H1 (cell line): ENCODE measurements at regions not wholly inside any gene's neighbourhood (a gene's known extent, or its start where the extent isn't known, plus 50 kb on each side); places are given as distances from the start of the nearest gene placed in this dataset.

Experiments
- CTCF ChIA-PET: fragments of 300-600 bp; sonication (Branson Sonifier 250); formaldehyde crosslinking; loops from one replicate; lab custom pipeline; 2021; ENCODE audit not compliant: partially characterized antibody; lab: Charles Lee
- POLR2A ChIA-PET: fragments of 300-600 bp; sonication (Branson Sonifier 250); formaldehyde crosslinking; loops from one replicate; lab custom pipeline; 2021; ENCODE audit warnings: inconsistent platforms; ENCODE audit not compliant: partially characterized antibody; lab: Charles Lee
- DNase-seq, 2 experiments: peaks; one replicate each; pipeline versions ENCODE4 v3.0.0 to v3.0.0-alpha.2; 2010 to 2022; ENCODE audit warnings: low spot score in 2 of 2, low read depth in 1 of 2, mixed read lengths in 1 of 2
- FAIRE-seq: peaks from 2 replicates; lab custom pipeline; 2011; peaks lifted over from hg19 to GRCh38; lab: Jason Lieb, UNC
- H2AFZ ChIP-seq: 2 replicates; pipeline ENCODE4 v1.8.1; 2012; ENCODE audit warnings: low read length, inconsistent platforms
- H2AK5ac ChIP-seq: 2 replicates; pipeline ENCODE4 v1.6.1; 2013; ENCODE audit warnings: low read depth, low read length
- H2BK120ac ChIP-seq: replicated peaks from 2 replicates; pipeline ENCODE3; 2013; ENCODE audit warnings: low read depth, low read length, inconsistent platforms
- H2BK12ac ChIP-seq: 2 replicates; pipeline ENCODE4 v1.6.1; 2013; ENCODE audit warnings: low read depth, low read length
- H2BK15ac ChIP-seq: 2 replicates; pipeline ENCODE4 v1.6.1; 2013; ENCODE audit warnings: low read length
- H2BK20ac ChIP-seq: 2 replicates; pipeline ENCODE4 v1.6.1; 2013; ENCODE audit warnings: low read length
- H2BK5ac ChIP-seq: 2 replicates; pipeline ENCODE4 v1.6.1; 2013; ENCODE audit warnings: low read depth, low read length
- H3K14ac ChIP-seq: 2 replicates; pipeline ENCODE4 v1.6.1; 2013; ENCODE audit warnings: inconsistent platforms; ENCODE audit not compliant: insufficient read length
- H3K18ac ChIP-seq: 2 replicates; pipeline ENCODE4 v1.6.1; 2013; ENCODE audit warnings: low read length; ENCODE audit errors: extremely low read depth
- H3K23ac ChIP-seq: 2 replicates; pipeline ENCODE4 v1.6.1; 2013; ENCODE audit warnings: inconsistent platforms; ENCODE audit not compliant: insufficient read length
- H3K23me2 ChIP-seq: 2 replicates; pipeline ENCODE4 v1.6.1; 2013; ENCODE audit warnings: low read depth, low read length
- H3K27ac ChIP-seq: 2 replicates; pipeline ENCODE4 v1.6.1; 2011; ENCODE audit warnings: low read depth, low read length, inconsistent platforms
- H3K27me3 ChIP-seq, 4 experiments: replicated peaks in 1 of 4; 1 replicate in 1 of 4; 2 replicates in 3 of 4; pipeline versions ENCODE4 v1.6.1 to v1.8.1; 2011 to 2013; ENCODE audit warnings: low read length in 3 of 4, mild to moderate bottlenecking in 3 of 4, inconsistent platforms in 2 of 4, mixed read lengths in 2 of 4, moderate library complexity in 1 of 4; ENCODE audit not compliant: control insufficient read depth in 3 of 4, insufficient read depth in 3 of 4; ENCODE audit errors: extremely low read depth in 1 of 4
- H3K36me3 ChIP-seq, 4 experiments: 2 replicates each; pipeline versions ENCODE4 v1.6.1 to v1.8.1; 2011 to 2013; ENCODE audit warnings: mild to moderate bottlenecking in 4 of 4, low read length in 3 of 4, moderate library complexity in 2 of 4, control low read depth in 1 of 4, inconsistent platforms in 1 of 4; ENCODE audit not compliant: insufficient read depth in 4 of 4, control insufficient read depth in 2 of 4
- H3K4ac ChIP-seq: replicated peaks from 2 replicates; pipeline ENCODE3; 2013; ENCODE audit warnings: low read length, low read depth, mixed read lengths, inconsistent platforms; ENCODE audit not compliant: insufficient read length
- H3K4me1 ChIP-seq, 4 experiments: replicated peaks in 1 of 4; 1 replicate in 1 of 4; 2 replicates in 3 of 4; pipeline versions ENCODE4 v1.6.1 to v1.8.1; 2011 to 2013; ENCODE audit warnings: low read length in 3 of 4, inconsistent platforms in 2 of 4, mixed read lengths in 1 of 4; ENCODE audit not compliant: insufficient read depth in 4 of 4, control insufficient read depth in 3 of 4
- H3K4me2 ChIP-seq, 2 experiments: 2 replicates each; pipeline versions ENCODE4 v1.6.1 to v1.8.1; 2011 to 2013; ENCODE audit warnings: low read depth in 2 of 2, low read length in 2 of 2, control low read depth in 1 of 2, inconsistent platforms in 1 of 2, mild to moderate bottlenecking in 1 of 2; ENCODE audit not compliant: insufficient read depth in 1 of 2
- H3K4me3 ChIP-seq, 4 experiments: fragments of 200-600, 300-600 bp in 1 of 4; sonication (generic), shearing (Covaris generic), sonication (Bioruptor Twin) in 1 of 4; 2 replicates each; pipeline versions ENCODE4 v1.5.1 to v1.8.1; 2011 to 2016; ENCODE audit warnings: low read length in 4 of 4, low read depth in 3 of 4, control low read depth in 2 of 4, inconsistent platforms in 2 of 4, mild to moderate bottlenecking in 2 of 4, mixed read lengths in 1 of 4, moderate library complexity in 1 of 4; ENCODE audit not compliant: insufficient read depth in 2 of 4; ENCODE audit errors: extremely low read depth in 1 of 4
- H3K56ac ChIP-seq: replicated peaks from 2 replicates; pipeline ENCODE3; 2013; ENCODE audit warnings: low read depth, mild to moderate bottlenecking, mixed read lengths, low read length, inconsistent platforms; ENCODE audit not compliant: insufficient read length
- H3K79me1 ChIP-seq: 2 replicates; pipeline ENCODE4 v1.6.1; 2013; ENCODE audit warnings: low read depth, low read length, control low read depth
- H3K79me2 ChIP-seq, 2 experiments: 2 replicates each; pipeline versions ENCODE4 v1.6.1 to v1.8.1; 2012 to 2013; ENCODE audit warnings: low read length in 2 of 2, mild to moderate bottlenecking in 2 of 2, inconsistent platforms in 1 of 2; ENCODE audit not compliant: insufficient read depth in 2 of 2, control insufficient read depth in 1 of 2
- H3K9ac ChIP-seq, 4 experiments: replicated peaks in 1 of 4; 1 replicate in 1 of 4; 2 replicates in 3 of 4; pipeline versions ENCODE4 v1.6.1 to v1.8.1; 2011 to 2013; ENCODE audit warnings: low read depth in 3 of 4, low read length in 3 of 4, control low read depth in 2 of 4, mild to moderate bottlenecking in 2 of 4, moderate library complexity in 2 of 4, inconsistent platforms in 1 of 4; ENCODE audit errors: extremely low read depth in 1 of 4
- H3K9me3 ChIP-seq, 2 experiments: 2 replicates each; pipeline versions ENCODE4 v1.6.1 to v1.8.1; 2012 to 2013; ENCODE audit warnings: mild to moderate bottlenecking in 2 of 2, moderate library complexity in 2 of 2, control low read depth in 1 of 2, inconsistent platforms in 1 of 2, low read depth in 1 of 2, low read length in 1 of 2, mixed read lengths in 1 of 2; ENCODE audit not compliant: insufficient read depth in 2 of 2
- H4K20me1 ChIP-seq, 2 experiments: replicated peaks in 1 of 2; 2 replicates each; pipeline versions ENCODE3 to v1.8.1; 2011 to 2013; ENCODE audit warnings: inconsistent platforms in 2 of 2, low read length in 2 of 2, mild to moderate bottlenecking in 1 of 2; ENCODE audit not compliant: insufficient read depth in 2 of 2, control insufficient read depth in 1 of 2
- H4K5ac ChIP-seq: 2 replicates; pipeline ENCODE4 v1.6.1; 2013; ENCODE audit warnings: low read length, low read depth, mixed read lengths, inconsistent platforms; ENCODE audit not compliant: insufficient read length
- H4K8ac ChIP-seq: 2 replicates; pipeline ENCODE4 v1.8.0; 2013; ENCODE audit warnings: mild to moderate bottlenecking, moderate library complexity, low read length, inconsistent platforms; ENCODE audit not compliant: insufficient read depth; ENCODE audit errors: extremely low read depth
- H4K91ac ChIP-seq: replicated peaks from 2 replicates; pipeline ENCODE3; 2013; ENCODE audit warnings: low read length, mixed read lengths, inconsistent platforms; ENCODE audit not compliant: insufficient read length
- CEBPB ChIP-seq: IDR thresholded peaks from 2 replicates; pipeline ENCODE4 v1.6.1; 2012; ENCODE audit warnings: low read depth, low read length
- POLR2AphosphoS5 ChIP-seq: IDR thresholded peaks from 2 replicates; pipeline ENCODE4 v1.6.1; 2011; ENCODE audit warnings: low read depth, low read length
- RFX5 ChIP-seq: IDR thresholded peaks from 2 replicates; pipeline ENCODE4 v1.6.1; 2011; ENCODE audit warnings: low read depth, low read length, improper control_type of control experiment, borderline replicate concordance
- RXRA ChIP-seq: IDR thresholded peaks from 2 replicates; pipeline ENCODE4 v1.6.1; 2011; ENCODE audit warnings: low read depth, mild to moderate bottlenecking, low read length, moderate library complexity; ENCODE audit not compliant: insufficient read depth
- TAF7 ChIP-seq: optimal IDR thresholded peaks from 2 replicates; pipeline ENCODE3; 2011; ENCODE audit warnings: low read depth, mild to moderate bottlenecking, inconsistent platforms, low read length, moderate library complexity, borderline replicate concordance

- Histone ChIP-seq H3K4me3 (no peak overlapping the region), H3K9me3 (no peaks in the 10 kb centered on the region), H4K20me1 (no peaks in the 10 kb centered on the region), H3K4ac (no peak overlapping the region), H2BK120ac (no peak overlapping the region), H3K79me1 (no peaks in the 10 kb centered on the region), H2AFZ (no peak overlapping the region), H3K27me3 (peaks cover 0 to 2% (median 0%) of the 10 kb centered on the region in 4 experiments; a peak in 1 of 7 replicates), H2BK20ac (no peak overlapping the region), H3K23me2 (no peaks in the 10 kb centered on the region), H3K23ac (no peak overlapping the region), H3K18ac (no peak overlapping the region), H4K5ac (no peak overlapping the region), H2AK5ac (no peak overlapping the region), H4K8ac (no peak overlapping the region), H3K9ac (no peak overlapping the region), H2BK12ac (no peak overlapping the region), H4K91ac (no peak overlapping the region), H2BK15ac (no peak overlapping the region), H3K27ac (no peak overlapping the region), H3K14ac (no peak overlapping the region), H2BK5ac (no peak overlapping the region), H3K56ac (no peak overlapping the region), H3K79me2 (no peaks in the 10 kb centered on the region), H3K4me1 (no peaks in the 10 kb centered on the region), H3K36me3 (no peaks in the 10 kb centered on the region), H3K4me2 (no peak overlapping the region)
- DNase-seq, result no peak
- TF ChIP-seq CEBPB (no peak), TAF7 (no peak), RFX5 (no peak), RXRA (no peak), POLR2AphosphoS5 (no peak)
- POLR2A ChIA-PET, result no interaction called here
- CTCF ChIA-PET, result interaction anchor here (1.1 kb wide), 1 partner anchor 99 kb away, joined by 3 read pairs; no protein-coding TSS in a partner anchor
- FAIRE-seq, result no peak
Measured at GRCh38 chr6:113405326-113406047, 451.7 kb upstream of the MARCKS start.
